Putamen (tissue), 1 donor: ENCODE measurements at regions not wholly inside any gene's neighbourhood (a gene's known extent, or its start where the extent isn't known, plus 50 kb on each side); places are given as distances from the start of the nearest gene placed in this dataset.
A peak's percentile ranks its signal among the peaks of the same experiment; 100 is the strongest.
"Not testable (repeated sequence)": the region's sequence is repeated elsewhere in the genome, so short reads cannot be mapped to it uniquely, and the experiment has no call there.

ENCODE experiments used
- DNase-seq: peaks from one replicate; pipeline ENCODE4 v3.0.0-alpha.2; 2016; ENCODE audit warnings: low spot score

DNA sequence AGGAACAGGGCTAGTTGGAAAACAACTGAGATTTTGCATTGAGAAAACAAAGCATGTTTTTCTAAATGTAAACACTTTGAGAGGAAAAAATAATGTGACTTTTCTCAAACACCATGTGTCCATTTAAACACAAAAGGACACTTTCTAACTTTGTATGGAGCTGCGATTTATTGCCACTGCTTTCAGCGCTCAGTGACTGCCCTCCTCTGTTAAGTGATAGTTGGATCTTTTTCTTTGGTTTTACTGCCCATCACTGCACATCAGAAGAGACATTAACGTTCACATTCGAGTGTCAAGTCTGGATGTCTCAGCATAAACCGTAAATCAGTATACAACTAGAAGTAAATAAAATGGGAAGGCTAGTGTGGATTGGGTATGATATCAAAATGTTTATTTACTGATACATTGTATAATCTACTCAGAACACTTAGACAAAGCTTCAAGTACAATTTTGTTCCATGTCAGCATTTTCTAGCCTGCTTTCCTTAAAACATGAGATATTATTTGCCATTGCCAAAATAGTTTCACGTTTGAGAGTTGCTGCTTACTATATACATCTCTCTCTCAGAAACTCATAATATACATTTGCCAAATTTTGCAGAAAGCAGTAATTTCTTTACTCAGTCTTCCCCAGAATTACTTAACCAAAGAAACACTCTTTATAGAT lies 237.6 kb downstream of the IKZF2 start:
- no peak for DNase-seq

DNA sequence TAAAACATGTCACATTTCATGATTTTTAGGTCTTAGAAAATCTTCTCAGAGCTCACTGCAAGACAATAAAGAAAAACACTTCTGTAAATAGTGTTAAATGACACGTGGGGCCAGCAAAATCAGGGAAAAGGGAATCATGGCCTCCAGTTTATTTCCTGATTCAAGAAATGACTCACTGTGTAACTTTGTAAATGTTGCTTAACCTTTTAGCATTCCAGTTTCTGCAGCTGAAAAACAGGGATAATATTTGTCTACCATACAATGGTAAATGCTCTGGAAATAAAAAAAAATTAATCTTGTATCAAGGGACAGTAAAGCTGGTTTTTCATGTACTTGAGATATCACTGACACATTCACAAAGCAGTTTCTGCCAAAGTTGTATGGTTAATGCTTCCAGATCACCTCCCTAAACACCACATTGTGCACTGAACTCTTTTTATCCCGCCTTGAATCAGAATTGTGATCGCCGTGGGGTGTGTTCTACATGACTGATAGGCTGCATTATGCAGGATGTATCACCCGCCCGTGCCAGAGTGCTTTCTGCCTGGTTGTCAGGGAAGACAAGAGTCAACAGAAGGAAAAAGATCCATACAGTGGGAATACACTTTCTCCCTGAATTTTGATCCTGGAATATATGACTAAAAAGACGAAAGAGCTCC lies 238.8 kb downstream of the IKZF2 start:
- peak; percentile 30 for DNase-seq

DNA sequence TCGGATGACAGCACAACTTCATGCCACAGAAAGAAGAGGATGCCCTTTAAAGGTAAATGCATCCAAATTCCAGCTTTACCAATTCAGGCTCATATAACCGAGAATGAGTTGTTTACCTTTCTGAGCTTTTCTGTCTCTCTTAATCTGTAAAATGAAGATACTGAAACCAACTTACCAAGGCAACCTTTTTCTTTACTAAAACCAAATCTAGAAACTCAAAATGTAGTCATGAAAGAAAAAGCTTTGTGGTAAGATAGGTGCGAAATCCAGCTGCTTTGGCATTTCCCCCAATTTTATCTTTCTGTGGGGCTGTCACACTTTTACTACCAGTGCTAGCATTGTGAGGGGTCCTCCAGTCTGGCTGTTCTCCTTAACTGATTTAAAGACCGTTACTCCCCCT lies 240.4 kb downstream of the IKZF2 start:
- no peak for DNase-seq

DNA sequence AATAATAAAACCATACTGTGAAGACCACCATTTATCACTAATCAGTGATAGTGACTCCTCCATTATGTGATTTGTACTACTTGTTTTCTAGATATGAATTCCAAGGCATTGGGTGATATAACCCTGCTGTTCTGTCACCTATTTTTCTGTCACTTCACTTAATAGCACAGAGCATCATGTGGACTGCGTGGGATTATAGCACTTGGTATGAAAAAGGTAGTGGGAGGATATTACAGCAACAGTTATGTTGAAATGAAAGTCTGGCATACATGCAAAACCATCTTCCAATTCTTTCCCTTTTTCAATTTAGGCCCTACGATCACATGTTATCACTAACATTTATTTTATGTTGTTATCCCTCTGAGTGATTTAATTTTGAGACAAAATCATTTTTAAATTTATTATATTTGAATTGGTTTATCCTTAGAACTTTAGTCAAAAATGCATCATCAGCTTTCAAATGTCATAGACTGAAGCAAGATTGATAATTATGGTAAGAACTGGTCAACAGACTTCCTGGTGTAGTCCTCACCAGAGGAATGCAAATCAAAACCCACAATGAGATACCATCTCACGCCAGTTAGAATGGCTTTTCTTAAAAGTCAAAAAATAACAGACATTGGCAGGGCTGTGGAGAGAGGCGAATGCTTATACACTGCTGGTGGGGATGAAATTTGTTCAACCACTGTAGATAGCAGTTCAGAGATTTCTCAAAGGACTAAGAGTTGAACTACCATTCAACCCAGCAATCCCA lies 242.6 kb downstream of the IKZF2 start:
- peak; percentile 50 for DNase-seq

DNA sequence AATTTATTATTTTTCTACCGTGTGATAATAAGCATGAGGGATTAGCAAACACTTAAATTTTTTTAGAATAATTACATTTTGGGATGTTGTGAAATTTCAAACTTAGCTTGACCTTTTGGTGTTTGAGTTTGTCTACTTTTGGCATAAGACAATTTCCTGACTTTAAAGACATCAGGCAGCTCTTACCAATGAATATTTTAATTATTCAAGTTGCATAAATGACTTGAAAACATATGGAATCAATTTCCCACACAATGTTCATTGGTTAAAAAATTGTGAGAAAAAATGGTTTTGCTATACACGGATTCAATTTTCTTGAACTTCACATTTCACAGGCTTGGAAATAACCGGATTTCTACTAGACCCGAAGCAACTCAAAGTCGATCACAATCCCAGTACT lies 243.4 kb downstream of the IKZF2 start:
- DNase-seq: no peak

DNA sequence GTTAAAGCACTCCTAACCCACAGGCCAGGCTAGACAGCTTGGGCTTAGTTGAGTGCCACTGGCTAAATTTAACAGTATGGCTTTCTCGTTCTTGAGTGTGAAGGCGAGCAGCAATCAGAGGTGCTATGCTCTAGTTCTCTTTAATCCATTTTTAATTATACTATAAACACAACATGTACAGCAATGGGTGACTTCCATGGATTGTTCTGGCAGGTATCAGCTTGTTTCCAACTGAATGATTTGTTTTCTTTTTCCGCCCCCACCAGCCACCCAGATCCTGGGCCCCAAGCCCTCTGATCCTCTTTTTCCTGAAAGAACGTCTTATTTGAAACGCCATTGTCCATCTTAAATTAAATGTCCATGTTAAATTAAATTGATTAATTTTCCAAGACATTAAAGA lies 244.8 kb downstream of the IKZF2 start:
- no peak for DNase-seq

DNA sequence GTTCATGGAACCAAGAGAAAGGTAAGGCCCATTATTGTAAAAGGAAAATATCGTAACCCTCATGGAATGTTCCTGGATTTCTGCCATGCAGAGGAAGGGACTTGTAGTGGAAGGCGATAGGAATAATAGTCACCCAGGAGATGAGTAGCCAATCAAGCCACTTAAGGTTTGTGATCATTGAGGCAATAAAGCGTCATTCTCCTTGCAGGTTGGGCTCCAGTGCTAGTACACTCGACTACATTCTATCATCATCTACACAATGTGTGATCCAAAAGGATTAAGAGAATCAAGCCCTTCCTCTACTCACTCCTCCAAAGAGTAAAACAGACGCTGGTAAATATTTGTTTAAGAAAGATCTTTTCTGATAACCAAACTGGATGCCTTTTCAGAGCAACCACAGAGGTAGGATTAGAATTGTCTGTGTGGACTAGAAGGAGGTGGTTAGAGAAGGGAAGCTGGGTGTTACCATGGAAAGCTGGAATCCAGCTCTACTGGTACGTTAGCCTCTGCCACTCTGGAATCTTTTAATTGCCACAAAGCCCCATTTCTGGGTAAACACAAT lies 245.7 kb downstream of the IKZF2 start:
- DNase-seq: no peak

DNA sequence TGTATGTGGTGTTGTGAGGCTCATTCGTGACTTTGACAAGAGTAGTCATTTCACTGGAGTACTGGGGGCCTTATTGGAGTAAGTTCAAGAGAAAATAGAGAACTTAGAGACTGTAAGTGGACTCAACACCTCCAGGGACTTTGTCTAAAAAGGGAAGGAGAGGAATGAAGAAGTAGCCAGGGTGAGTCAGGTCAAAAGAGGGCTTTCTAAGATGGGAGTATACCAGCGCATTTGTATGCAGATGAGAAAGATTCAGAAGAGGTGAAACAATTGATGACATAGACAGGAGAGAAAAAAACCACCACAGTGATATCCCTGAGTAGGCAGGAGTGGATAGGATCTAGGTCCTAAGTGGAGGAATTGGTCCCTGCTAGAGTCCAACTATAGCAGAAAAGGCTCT lies 246.8 kb downstream of the IKZF2 start:
- DNase-seq: no peak

DNA sequence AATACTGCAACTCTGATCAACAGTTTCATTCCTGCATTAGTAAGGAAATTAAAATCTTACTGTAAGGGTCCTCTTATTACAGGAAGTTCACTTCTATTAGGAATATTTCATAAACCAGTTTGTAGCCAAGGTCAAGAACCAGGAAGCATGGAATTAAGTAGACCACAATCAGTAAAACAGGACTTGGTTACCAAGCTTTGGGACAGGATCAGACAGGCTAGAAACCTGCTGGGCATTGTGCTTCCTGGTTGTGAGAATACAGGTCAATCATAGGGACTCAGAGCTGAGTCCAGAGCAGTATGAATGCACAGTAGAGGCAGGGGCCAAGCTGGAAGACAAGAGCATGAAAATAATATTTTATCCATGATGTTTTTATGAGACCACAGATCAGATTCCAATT lies 248.0 kb downstream of the IKZF2 start:
- no peak for DNase-seq

DNA sequence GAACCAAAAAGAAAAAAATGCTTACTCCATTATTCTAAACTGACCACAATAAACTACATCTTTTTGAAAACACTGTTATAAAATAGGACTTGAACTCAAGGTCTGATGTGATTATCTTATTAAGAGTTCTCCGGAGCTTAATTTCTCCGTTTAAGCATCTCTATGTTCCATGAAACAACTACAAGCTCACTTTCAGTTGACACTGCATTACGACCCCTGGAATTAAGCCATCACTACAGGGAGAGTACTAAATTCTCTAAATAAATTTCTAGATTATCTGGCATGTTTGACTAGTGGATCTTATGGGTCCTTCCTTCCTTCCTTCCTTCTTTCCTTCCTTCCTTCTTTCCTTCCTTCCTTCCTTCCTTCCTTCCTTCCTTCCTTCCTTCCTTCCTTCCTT lies 249.0 kb downstream of the IKZF2 start:
- DNase-seq: no peak

DNA sequence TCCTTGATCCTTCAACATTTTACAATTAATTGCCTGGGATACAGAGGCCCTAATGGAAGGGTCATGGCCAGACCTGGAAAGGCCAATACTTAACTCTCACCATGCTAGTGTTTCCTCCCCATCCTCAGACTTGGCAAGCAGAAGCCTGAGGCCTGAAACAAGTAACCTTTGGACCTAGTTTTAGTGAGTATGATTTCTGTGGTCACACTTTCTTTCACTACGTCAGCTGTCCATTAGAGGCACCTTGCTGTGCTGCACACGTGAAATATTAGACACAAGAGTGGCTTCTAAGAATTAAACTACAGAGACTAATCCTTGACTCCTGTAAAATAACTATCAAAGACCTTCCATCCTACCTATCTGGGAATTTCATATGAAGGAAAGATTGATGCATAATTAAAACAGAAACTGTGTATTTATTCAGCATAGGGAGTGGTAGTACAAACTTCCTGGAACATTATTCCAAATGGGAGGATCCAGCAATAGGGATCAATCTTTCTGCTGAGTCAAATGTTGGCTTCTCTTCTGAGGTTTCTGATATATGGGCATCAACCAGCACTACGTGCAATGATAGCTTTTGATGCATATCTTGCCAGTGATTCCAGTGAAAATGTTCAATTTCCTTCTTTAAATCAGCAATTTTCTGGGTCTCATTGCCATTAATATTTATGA lies 249.7 kb downstream of the IKZF2 start:
- no peak for DNase-seq

DNA sequence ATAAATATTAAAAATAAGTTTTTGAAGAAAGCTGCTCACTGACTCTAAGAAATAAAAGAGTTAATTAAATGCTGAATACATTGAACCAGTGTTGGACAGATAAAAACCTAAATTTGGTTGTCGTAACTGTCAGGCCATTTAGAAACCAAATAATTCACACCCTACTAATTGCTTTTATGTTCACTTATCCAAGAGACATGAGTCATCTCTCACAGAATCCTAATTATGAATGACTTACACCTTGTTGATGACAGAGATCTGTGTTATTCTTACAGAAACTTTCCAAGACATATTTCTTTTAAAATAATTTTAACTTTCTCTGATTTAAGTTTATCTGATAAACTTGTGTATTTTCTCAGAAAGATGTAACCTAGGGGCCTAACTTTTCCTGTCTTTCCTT lies 250.7 kb downstream of the IKZF2 start:
- no peak for DNase-seq

DNA sequence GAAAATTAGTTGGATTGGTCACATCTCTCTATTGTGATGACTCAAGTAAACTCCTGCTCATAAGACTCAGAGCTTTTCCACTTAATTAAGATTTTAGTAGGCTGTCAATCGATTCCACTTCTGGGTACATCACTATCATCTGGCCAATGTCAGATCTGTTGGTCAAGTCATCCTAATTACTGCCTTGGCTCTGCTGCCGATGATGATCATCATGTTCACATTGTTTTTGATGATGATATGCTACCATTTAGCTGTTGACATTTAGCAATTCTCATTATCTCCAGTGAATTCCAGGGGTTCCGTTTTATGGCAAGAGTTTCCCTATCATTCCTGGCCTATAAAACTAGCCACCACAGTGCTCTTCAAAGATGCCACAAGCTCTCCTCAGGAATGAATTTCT lies 253.4 kb downstream of the IKZF2 start:
- DNase-seq: no peak

DNA sequence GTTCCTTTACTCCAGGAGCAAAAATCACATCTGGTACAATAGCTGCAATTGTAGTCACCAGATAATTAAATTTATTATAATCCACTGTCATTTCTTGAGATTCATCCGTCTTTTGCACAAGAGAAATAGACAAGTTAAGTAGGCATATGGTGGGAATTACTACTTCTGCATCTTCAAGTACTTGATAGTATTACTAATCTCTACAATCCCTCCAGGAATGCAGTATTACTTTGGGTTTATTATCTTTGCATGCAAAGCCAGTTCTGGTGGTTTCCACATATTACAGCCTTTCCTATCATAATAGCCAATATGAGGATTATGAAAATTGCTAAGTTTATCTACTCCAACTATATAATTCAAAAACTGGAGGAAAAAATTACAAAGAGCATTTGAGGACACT lies 254.1 kb downstream of the IKZF2 start:
- DNase-seq: no peak

DNA sequence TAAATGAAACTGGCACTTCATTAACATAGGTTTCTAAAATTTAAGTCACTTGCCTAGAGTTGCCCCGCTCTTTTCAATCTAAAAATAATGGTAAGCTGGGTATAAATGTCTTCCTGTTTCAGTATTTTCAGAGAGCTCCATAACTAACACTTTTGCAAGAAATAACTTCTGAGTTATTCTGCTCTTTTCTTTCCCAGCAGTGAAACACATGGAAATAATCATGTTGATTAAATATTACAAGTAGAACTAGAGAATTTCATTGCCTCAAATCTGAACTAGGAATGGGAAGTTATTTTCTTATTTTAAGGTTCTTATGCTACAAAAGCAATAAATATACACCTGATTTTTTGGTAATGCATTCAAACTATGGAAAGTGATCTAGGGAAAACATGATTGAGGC lies 257.4 kb downstream of the IKZF2 start:
- DNase-seq: no peak

DNA sequence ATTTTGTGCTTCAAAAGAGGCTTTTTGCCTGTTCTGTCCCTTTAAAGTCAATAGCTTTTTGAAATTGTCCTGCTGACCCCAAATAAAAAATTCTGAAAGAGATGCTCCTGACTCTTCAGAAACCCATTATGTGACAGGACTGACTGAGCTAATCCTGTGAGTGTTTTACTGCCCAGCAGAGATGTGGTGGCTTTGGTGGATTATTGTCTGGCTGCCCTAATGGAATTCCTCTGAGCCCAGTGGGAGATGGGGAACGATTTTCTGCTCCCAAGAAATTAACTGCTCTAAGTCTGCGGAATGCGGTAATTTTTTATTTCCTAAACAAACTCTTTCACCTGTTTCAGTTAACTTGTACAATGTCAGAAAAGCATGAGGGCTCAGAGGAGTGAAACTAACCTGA lies 258.2 kb downstream of the IKZF2 start:
- no peak for DNase-seq

DNA sequence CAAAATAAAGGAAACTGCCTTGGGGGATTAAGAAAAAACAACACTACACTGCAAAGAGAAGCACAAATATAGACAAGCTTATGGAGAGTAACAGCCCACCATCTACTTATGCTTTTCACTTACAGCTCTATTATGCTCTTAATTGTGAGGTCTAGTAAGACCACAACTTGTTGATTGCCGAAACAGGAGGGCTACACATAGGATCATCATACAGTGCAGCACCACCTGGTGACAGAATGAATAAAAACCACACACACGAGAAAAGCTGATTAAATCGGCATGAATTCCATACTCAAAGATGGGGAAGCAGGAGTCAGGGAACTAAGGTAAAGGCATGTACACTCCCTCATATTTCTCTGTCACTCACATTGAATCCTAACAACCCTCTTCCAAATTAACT lies 259.2 kb downstream of the IKZF2 start:
- DNase-seq: no peak

DNA sequence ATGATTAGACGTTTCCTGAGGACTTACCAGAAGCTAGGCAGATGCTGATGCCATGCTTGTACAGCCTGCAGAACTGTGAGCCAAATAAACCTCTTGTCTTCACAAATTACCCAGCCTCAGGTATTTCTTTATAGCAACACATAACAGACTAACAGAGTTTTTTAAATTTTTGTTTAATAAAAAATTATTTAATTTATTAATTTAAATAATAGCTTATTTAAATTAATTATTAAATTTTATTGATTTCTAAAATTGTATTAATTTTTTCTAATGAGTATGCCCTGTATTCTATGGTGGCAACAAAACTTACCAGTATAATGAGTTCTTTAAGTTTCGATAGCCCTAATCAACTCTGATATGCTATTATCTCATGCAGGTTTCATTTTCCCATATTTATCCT lies 259.8 kb downstream of the IKZF2 start:
- DNase-seq: no peak

DNA sequence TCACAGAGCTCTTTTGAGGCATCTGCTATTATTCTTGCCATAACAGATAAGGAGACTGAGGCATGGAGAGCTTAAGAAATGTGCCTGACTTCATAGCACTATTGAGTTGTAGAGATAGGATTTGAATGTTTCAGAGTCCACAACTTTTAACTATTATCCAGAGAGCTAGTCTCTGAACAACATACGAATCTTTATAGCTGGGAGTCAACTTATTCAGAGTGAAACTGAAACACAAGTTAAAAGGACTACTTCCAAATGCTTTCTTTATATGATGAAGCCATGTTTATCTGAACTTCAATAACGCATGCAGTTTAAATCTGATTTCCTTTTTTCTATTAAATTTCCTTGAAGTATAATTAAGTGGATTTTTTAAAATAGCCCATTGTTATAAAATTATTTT lies 268.8 kb downstream of the IKZF2 start:
- DNase-seq: no peak

DNA sequence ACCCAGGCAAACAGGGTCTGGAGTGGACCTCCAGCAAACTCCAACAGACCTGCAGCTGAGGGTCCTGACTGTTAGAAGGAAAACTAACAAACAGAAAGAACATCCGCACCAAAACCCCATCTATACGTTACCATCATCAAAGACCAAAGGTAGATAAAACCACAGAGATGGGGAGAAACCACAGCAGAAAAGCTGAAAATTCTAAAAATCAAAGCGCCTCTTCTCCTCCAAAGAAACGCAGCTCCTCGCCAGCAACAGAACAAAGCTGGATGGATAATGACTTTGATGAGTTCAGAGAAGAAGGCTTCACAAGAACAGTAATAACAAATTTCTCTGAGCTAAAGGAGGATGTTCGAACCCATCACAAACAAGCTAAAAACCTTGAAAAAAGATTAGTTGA lies 274.9 kb downstream of the IKZF2 start:
- DNase-seq: not testable (repeated sequence)

DNA sequence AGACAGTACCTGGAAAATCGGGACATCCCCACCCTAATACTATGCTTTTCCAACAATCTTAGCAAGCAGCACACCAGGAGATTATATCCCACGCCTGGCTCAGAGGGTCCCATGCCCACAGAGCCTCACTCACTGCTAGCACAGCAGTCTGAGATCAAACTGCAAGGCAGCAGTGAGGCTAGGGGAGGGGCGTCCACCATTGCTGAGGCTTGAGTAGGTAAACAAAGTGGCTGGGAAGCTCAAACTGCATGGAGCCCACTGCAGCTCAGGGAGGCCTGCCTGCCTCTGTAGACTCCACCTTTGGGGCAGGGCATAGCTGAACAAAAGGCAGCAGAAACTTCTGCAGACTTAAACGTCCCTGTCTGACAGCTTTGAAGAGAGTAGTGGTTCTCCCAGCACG lies 275.5 kb downstream of the IKZF2 start:
- not testable (repeated sequence) for DNase-seq

DNA sequence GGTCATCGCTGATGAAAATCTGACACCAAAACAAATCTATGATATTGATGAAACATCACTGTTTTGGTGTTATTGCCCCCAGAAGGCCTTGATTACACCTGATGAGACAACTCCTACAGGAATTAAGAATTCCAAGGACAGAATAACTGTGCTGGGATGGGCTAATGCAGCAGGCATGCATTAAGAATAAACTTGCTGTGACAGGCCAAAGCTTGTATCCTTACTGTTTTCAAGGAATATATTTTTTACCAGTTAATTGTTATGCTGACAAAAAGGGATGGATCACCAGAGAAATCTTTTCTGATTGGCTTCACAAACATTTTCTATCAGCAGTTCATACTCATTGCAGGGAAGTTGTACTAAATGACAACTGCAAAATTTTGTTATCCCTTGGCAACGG lies 278.2 kb downstream of the IKZF2 start:
- DNase-seq: no peak

DNA sequence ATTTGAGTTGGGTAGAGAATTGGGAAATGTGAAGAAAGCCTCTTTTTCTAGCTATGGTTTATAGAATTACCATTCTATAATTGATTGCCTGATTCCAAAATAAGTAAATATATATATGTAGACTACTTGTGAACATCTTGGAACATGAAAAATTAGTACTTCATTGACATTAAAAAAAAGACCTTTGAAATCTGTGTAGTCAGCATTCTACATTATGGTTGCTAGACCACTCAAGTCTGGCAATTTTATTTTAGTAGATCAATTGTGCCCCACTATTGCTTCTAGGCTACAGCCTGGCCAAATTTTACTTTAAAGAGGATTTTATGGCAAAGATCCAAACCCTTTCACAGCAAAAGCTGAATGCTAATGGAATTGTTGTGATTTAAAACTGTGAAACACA lies 279.8 kb downstream of the IKZF2 start:
- no peak for DNase-seq
